Right renal cortex interstitium (tissue), 3 donors: ENCODE measurements at regions not wholly inside any gene's neighbourhood (a gene's known extent, or its start where the extent isn't known, plus 50 kb on each side); places are given as distances from the start of the nearest gene placed in this dataset.

Experiments used
- DNase-seq, 3 donors: peaks; one replicate each; pipeline ENCODE4 v3.0.0-alpha.2; 2013; ENCODE audit warnings: low read depth in 3 of 3, low spot score in 2 of 3

DNA sequence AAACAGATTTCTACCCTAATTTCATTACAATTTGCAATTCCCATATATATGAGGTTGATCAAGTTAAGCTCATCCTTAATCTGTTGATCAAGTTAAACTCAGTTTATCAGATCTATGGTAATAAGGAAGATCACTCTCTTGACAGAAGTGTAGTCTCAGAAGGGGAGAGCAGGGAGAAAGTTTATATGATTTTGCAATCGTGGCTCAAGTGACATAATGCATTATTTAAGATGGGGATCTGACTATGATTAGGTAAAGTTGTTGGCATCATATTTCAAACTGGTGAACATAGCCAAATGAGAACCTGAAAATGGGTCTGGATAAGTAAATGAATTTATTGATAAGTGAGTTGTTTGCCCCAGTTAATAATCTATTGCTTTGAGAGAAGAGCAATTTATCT, 995.3 kb downstream of the OTOL1 start:
- DNase-seq = no peak

DNA sequence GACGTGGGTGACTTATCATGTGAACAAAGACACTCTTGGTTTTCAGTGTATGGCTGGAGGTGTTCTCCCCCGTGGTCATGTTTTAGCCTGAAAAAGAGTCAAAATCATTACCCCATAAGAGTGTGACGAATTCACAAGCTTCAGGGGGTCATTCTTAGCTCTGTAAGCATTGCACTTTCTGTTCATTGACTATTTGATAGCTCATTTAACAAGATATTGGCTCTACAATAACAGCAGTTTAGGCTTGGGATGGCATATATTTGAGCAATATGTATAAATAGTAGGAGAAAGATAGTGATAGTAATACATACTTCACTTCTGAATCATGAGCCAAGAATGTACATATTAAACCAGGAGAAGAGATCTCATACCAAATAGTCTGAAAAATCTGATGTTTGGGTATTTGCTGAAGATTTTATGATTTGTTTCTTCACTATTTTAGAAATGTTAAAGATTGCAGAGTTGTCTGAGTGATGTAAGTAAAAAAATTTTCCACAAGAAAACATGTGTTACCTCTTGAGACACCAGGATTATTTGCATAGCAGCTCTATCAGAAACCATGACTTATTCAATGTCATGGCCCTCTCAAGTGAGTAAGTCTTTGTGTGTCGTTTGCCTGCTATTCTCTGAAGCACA, 996.0 kb downstream of the OTOL1 start:
- no peak for DNase-seq

DNA sequence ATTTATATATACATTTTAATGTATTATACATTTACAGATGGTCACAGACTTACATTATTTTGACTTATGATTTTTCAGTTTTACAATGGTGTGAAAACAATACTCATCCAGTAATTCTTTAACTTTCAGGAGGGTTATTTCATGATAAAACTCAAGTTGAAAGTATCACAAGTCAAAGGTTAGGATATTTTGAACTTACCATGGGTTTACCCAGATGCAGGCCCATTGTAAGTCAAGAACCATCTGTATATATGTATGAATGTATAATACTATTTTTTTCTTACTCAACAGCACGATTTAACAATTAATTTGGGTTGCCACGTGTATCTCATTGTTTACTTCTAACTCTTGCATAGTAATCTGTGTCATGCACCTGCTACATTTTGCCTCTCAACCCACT, 1002.0 kb downstream of the OTOL1 start:
- no peak for DNase-seq

DNA sequence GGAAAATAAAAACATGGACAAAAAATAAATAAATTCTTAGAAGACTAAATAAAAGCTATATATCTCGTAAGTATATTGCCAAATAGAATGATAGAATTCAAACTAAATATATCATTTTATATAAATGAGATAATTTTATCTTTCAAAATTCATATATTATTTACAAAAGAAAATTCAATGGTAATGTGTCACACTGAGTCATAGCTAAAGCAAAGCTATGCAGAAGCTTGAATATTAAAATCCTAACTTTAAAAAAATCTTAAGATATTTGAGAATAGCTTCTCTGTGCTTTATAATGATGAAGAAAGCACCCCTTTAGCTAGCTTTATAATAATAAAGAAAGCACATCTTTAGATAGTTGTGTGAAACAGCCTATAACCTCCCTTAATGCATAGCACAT, 1010.8 kb downstream of the OTOL1 start:
- no peak for DNase-seq

DNA sequence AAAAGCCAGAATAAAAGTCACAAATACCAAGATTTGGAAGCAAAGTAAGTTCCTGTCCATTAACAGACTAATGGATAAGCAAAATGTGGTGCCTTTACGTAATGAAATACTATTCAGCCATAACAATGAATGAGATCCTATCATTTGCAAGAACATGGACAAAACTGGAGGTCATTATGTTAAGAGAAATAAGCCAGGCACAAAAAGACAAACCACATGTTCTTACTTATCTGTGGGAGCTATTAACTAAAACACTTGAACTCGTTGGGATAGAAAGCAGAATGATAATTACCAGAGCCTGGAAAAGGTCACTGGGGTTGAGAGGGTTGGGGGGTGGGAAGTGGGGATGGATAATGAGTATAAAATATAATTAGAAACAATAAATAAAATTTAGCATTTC, 1015.9 kb downstream of the OTOL1 start:
- no peak for DNase-seq

DNA sequence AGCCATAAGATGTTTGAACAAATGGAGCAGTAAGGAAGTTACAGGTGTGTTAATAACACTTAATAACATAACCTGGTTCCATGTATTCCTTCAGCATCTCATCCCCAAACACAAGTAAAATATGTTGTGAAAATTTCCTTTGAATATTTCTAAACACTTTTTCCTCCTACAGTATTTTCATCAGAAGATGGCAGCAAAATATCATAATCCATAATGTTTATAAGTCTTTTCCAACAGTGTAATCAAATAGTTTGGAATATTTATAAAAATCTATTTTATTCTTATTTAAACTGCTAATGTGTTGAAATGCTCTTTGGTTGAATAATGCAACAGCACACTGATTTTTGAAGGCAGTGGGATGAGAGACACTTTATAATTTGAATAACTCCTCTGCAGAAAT, 1020.5 kb downstream of the OTOL1 start:
- DNase-seq = no peak

DNA sequence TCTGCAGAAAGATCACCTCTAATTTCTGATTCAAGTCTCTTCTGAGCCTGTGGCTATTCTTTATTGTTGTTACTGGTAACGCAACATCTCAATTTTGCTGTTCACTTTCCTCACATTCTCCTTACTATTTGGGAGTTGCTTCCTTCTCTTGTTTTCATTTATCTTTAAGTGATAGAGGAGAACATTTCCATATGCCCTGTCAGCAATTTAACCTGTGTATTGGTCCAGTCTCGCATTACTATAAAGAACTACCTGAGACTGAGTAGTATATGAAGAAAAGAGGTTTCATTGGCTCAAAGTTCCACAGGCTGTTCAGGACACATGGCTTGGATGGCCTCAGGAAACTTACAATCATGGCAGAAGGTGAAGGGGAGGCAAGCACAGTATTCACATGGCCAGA, 1025.1 kb downstream of the OTOL1 start:
- DNase-seq = no peak

DNA sequence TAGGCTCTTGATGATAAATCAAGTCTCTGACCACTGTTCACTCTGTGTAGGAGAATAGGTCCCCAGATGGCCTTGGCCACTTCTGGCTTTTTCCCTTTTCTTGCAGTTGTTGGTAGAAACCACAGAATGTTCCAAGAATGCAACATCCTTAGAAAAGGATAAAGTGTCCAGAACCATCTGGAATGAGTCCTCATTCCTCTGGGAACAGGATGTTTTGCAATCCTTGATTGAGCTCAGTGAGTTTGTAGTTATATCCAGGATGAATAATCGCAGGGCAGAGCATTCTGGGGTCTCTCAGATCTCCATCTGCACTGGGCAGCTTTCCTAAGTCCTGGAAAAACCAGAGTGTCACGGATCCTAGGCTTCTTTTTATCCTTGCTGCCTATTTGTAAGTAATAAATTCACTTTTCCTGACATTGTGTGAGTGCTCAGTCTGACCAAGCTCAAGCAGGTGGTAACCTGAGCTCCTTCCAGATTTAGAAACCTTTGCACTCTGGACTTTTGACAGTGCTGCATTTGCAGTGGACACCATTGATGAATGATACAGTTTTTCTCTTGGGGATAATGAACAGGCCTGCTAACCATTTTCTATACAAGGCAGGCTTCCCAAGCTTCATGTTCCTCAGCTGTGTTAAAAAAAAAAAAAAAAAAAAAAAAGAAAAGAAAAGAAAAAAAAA, 1028.6 kb downstream of the OTOL1 start:
- DNase-seq = no peak

DNA sequence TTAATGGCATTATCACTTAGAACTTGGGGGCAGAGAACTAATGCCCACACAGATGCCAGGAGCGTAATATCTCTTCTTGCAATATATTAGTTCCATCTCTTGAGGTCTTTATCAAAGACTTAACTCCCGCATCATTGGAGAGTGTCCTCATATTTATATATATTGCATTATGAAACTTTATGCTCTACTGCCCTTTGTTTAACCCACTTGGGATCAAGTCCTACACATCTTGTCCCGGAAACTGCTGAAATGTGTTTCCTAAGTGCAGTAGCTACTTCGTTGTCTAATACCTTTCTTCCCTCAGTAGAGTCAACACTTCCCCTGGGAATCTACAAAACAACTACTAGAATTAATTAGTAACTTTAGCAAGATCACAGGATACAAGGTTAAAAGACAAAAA, 1029.2 kb downstream of the OTOL1 start:
- no peak for DNase-seq

DNA sequence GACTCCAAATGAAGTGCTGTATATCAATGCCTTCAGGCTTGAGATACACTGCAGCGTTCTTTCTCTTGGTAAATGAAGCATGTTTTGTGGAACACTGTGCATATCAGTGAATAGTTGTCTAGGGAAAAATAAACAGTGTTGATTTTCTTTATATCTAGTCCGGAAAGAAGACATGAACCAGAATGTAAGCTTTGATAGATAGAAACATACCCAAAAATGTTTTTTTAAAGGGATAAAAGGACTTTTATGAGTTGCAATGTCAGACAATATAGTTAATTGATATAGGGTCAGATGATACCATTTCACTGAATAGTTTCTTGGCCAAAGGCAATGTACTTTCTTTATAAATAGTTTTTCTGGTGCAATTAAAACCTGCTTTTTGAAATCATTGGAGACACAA, 1037.8 kb downstream of the OTOL1 start:
- DNase-seq = no peak

DNA sequence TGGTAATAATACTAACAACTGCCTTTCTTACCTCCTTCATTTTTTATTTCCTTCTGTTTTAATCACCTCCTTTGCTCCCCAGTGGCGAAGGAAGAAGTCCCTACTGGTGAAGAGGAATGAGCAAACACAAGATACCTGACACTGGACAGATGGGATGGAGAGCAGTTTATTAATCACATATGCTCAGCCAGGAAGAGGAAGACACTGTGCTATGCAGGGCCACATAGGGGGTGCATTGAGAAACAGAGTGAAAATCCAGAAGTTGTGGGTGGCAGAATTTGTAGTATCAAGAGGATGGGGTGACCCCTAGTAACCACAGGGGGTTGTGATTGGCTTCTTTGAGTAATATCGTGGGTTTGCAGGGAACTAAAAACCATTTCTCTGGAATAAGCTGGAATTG, 1041.9 kb downstream of the OTOL1 start:
- no peak for DNase-seq

DNA sequence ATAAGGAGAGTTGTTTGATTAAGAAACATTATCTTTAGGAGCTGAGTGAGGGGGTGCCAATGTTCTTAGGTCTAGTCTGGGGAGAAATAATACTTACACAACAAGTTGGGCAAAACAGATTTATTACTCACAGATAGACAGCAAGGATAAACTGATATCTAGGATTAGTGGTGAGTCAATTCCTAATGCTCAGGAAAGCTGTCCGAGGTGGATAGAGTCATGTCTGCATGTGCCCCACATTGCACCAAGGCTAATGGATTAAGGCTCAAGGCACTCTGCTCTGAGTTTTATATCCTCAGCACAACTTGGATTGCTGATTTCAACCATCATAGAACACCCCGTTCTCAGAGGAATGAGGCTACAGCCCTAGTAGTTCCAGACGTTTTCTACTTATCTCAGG, 1042.3 kb downstream of the OTOL1 start:
- DNase-seq = no peak

DNA sequence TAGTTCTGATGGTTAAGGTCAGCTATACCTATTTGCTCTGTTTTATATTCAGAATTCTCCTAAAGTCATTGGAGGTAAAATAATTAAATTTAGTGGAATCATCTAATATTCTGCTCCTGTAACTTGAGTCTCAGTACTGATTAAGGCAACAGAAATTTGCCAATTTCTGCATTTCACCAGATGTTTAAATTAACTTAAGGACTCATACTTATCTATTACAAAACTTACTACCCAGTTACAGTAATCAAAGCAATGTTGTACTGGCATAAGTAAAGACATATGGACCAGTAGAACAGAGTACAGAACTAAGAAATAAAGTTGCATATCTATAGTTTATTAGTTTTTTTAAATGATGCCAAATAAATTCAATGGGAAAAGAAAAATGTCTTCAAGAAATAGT, 1043.8 kb downstream of the OTOL1 start:
- DNase-seq = no peak

DNA sequence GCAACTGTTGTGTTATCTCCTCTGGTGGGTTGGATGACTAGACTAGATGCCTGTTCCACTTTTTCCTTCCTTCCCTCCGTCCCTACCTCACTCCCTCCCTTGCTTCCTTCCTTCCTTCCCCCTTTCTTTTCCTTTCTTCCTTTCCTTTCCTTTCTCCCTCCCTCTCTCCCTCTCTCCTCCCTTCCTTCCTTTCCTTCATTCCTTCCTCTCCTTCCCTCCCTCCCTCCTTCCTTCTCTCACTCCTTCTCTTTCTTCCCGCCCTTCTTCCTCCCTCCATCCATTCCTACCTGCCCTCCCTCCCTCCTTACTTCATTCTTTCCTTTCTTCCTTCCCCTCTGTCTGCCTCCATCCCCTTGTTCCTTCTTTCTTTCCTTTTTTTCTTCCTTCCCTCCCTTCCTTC, 1045.3 kb downstream of the OTOL1 start:
- DNase-seq = no peak

DNA sequence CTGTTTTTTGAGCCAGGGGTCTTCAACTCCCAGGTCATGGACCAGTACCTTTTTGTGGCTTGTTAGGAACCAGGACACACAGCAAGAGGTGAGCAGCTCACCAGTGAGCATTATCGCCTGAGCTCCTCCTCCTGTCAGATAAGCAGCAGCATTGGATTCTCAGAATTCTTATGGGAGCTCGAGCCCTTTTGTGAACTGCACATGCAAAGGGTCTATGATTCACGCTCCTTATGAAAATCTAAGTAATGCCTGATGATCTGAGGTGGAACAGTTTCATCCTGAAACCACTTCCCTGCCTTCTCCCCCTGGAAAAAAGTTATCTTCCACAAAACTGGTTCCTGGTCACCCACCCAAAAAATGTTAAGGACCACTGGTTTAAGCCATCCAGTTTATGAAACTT, 1047.6 kb downstream of the OTOL1 start:
- no peak for DNase-seq

DNA sequence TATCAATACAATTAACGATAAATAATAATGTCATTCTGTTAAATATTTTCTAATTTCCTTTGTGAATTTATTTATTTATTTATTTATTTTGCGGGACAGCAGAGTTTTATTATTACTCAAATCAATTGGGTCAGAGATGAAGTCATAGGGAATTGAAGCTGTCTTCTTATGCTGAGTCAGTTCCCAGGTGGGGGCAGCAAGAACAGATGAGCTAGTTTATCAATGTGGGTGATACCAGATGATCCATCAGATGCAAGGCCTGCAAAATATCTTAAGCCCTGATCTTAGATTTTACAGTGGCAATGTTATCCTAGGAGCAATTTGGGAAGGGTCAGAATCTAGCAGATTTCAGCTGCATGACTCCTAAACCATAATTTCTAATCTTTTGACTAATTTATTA, 1050.3 kb downstream of the OTOL1 start:
- no peak for DNase-seq

DNA sequence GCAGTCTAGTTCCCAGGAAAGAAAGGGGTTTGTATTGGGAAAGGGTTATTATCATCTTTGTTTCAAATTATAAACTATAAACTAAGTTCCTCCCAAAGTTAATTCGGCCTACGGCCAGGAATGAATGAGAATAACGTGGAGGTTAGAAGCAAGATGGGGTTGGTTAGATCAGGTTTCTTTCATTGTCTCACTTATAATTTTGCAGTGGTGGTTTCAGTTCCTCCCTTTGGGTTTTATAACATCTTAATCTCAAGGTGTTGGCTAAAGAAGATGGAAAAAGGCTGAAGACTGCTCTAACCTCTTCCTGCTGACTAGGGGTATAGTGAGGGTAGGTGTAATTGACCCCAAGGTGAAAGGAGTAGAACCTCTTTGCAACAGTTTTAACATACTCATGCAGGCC, 1050.7 kb downstream of the OTOL1 start:
- no peak for DNase-seq

DNA sequence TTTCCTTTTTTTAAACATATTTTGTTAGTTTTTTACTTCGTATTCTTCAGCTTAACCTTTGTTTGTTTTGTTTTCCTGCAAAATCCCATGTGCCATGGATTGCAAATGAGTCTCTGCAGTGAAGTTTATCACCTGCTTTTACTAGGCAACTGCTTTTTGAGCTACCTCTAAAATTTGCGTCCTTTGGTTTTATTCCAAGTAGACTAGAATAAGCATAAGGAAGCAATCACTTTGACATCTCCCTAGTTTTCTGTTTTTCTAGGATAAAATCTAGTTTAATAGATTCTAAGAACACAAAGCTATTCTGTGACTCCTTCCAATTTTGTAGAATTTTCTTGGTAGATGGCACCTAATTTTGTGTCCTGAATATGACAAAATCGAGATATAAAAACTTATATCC, 1059.2 kb downstream of the OTOL1 start:
- peak; percentile 12 to 17 (median 15) for DNase-seq

DNA sequence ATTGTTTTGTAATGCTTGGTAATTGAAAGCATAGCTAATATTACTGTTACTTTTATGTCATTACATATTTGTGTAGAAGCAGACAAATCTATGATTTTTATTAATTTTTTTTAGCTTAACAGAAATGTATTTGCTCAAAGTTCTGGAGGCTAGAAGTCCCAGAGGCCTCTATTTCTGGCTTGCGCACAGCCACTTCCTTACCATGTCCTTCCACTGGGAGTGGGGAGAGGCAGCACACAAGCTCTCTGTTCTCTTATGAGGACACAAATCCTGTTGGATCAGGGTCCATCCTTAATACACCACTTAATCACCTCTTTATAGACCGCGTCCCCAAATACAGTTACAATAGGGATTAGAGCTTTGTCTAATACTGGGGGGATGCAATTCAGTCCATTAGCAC, 1061.4 kb downstream of the OTOL1 start:
- no peak for DNase-seq

DNA sequence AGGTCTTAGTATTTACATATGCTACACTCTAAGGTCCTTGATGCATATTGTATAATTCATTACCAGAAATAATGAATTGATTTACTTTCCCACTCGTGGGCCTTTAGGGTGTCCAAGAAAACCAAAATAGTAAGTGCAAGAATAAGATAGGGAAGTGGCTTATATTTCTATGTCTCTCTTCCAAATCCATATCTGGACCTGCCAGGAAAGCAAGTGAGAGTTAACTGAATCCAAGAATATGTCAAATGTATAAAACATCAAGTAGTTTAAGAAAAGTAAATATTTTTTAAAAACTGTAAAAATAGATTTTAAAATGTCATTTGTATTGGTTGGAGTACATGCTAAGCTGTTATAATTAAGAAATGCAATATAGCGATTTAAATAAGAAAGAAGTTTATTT, 1072.1 kb downstream of the OTOL1 start:
- DNase-seq = no peak

DNA sequence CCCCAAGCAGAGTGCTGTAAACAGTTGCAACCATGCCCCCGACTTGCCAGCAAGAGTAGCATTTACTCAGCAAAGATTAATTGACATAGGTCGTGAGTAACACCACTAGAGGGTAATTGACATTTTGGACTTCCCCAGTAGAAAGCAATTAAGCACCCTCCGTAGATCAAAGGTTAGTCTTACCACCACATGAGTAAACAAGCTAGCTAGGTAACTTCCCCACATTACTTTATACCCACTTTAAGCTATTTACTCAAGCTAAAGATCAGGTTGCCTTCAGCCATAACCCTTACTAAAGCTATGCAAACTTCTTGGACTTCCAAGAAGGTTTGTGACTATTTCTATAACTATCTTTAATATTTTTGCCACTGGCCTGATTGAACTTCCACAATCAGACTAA, 1072.7 kb downstream of the OTOL1 start:
- DNase-seq = no peak

DNA sequence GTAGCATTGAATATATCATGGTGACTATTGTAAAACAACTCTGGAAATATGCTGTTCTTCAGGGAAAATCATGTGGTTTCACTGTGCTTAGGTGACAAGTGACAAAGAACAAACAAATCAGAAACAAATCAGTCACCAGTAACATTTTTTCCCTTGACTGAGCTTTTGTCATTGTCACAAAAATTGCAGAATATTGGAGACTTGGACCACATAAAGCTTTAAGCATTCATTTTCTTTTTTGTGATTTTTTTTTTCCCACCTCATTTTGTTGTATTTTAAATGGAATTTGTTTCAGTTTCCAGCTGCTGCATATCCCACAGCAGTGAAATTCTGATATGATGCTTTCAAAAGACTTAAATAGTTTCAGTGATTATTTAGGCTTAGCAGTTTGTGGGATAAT, 1088.4 kb downstream of the OTOL1 start:
- DNase-seq = no peak

DNA sequence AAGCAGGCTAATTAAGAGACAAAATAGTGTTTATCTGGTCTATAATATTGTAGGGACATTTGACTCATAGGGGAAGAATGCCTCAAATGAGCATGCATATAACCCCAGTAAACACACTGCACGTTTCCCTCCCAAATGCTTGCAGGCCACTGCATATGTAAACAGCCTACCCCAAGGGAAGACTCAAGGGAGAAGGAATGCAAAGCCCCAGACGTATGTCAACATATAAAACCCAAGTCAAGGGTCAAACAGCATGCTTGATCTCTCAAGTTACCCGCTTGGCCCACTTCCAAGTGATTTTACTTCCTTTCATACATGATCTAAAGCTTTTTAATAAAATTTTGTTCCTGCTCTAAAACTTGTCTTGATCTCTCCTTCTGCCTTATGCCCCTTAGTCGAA, 1090.0 kb downstream of the OTOL1 start:
- DNase-seq = no peak
